ENCODE measurements at regions not wholly inside any gene's neighbourhood (a gene's known extent, or its start where the extent isn't known, plus 50 kb on each side); places are given as distances from the start of the nearest gene placed in this dataset.

DNA sequence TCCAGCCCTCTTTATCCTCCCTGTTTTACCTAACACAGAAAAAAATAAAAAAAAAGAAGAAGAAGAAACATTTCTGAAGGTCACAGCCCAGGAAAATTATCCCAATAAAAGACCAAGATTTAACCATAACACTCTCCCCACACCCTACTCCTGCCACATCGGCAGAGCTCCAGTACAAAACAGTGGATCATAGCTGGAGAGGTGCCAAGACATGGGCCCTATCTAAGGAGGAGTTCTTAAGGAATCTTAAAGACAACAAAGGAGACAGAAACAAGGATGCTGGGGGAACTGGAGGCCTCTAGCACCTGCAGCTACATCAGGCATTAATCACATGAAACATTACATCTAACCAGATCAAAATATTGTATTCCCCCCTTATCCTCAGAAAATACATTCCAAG is 432.8 kb downstream of the MATN1 start:
- DNase-seq (ENCODE audit: extremely low spot score): no peak
- POLR2A ChIA-PET: no interaction called here
- TF ChIP-seq CTCF (IDR thresholded peaks at IDR 0.05; ENCODE audit: control extremely low read depth, extremely low read depth, low read depth, missing control alignments): no peak
- CTCF ChIA-PET: no interaction called here

- CTCF ChIA-PET: no interaction called here
- DNase-seq (ENCODE audit: extremely low spot score): no peak
- POLR2A ChIA-PET: no interaction called here
- TF ChIP-seq CTCF (IDR thresholded peaks at IDR 0.05; ENCODE audit: control extremely low read depth, extremely low read depth, low read depth, missing control alignments): no peak
Observed at GRCh38 chr1:30287976-30288375, 435.4 kb downstream of the MATN1 start.

DNA sequence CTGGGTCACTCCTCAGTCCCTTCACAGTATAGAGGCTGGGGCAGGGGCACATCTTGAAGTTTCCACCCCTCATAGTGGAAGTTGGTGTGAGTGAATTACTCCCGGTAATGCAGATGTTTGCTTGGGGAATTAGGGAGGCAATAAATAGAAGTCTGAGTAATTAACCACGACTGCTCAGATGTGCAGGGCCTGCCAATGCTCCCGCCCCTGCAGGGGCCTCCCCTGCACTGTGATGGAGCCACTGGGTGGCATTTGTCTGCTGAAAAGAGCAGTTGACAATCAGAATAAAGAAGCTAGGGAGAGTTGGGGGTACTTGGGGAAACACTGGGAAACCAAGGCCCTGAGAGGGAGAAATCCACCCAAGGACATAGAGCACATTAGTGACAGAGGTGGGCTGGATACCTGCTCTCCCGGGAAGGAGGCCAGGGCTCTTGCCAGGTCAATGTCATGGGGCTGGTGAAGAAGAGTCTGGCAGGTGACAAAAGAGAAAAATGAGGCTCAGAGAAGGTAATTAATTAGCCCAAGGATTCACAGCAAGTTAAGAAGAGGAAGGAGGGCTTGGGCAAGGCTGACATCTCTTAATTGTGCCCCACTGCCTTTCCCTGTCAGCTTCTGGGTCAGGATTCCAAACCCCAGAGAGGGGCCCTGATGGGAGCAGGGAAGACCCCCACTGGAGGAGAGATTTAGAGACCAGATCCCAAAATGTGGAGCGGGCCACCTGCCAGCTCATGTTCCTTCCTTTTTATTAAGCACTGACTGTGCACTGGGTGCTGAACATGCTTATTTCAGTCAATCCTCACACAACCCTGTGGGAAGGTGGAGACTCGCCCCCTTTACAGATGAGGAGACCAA is 436.2 kb downstream of the MATN1 start:
- CTCF ChIA-PET: no interaction called here
- POLR2A ChIA-PET: no interaction called here
- TF ChIP-seq CTCF (IDR thresholded peaks at IDR 0.05; ENCODE audit: control extremely low read depth, extremely low read depth, low read depth, missing control alignments): no peak
- no peak for DNase-seq (ENCODE audit: extremely low spot score)

GRCh38 chr1:30286241-30286987 is 437.0 kb downstream of the MATN1 start:
- TF ChIP-seq CTCF (IDR thresholded peaks at IDR 0.05; ENCODE audit: control extremely low read depth, extremely low read depth, low read depth, missing control alignments): no peak
- DNase-seq (ENCODE audit: extremely low spot score): no peak
- ChIA-PET POLR2A (no interaction called here), CTCF (no interaction called here)

- TF ChIP-seq CTCF (IDR thresholded peaks at IDR 0.05; ENCODE audit: control extremely low read depth, extremely low read depth, low read depth, missing control alignments): no peak
- no peak for DNase-seq (ENCODE audit: extremely low spot score)
- ChIA-PET CTCF (no interaction called here), POLR2A (no interaction called here)
Observed at GRCh38 chr1:30285501-30285932, 437.9 kb downstream of the MATN1 start.

DNA sequence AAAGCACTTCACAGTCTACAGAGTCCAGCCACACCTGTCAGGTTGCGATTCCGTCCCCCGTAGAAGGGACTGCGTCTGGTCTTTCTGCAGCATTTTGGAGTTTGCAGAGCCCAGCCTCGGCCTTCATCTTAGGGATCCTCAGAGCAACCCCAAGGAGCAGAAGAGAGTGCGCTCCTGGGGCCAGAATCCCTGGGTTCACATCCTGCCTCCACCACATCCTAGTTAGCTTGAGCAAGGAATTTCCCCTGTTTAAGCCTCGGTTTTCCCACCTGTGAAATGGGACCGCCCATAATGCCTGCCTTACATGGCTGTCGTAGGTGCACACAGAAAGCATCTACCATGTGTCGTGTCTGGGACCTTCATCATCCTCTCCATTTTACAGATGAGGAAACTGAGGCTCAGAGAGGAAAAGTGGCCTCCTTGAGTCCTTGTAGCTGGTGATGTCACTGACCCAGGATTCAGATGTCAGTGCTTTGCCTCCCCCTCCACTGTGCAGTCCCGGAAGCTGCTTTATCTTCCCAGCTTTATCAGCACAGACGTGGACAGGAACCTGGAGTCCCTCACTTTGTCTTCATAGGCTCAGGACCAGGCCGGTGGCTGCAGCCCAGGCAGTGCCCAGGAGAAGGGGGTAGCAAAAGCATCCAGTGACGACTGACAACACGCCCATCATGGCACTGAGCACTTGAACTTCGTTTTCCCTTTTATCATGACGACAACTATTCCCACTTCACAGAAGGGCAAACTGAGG is 438.5 kb downstream of the MATN1 start:
- CTCF ChIA-PET: interaction anchor here (1.1 kb wide), 1 partner anchor 16 kb away, joined by 3 read pairs; no protein-coding TSS in a partner anchor
- no peak for DNase-seq (ENCODE audit: extremely low spot score)
- POLR2A ChIA-PET: no interaction called here
- no peak for TF ChIP-seq CTCF (IDR thresholded peaks at IDR 0.05; ENCODE audit: control extremely low read depth, extremely low read depth, low read depth, missing control alignments)

Measured in GM10248 (cell line).